Breast epithelium (tissue), 3 donors: ENCODE measurements at regions not wholly inside any gene's neighbourhood (a gene's known extent, or its start where the extent isn't known, plus 50 kb on each side); places are given as distances from the start of the nearest gene placed in this dataset.

ENCODE experiments used
- POLR2A ChIP-seq: fragments of 450-650 bp; IDR thresholded peaks from one replicate; pipeline ENCODE4 v1.6.1; 2016; ENCODE audit warnings: antibody characterized with exemption, mild to moderate bottlenecking, moderate library complexity
- POLR2AphosphoS5 ChIP-seq, 3 donors: sonication (generic); formaldehyde crosslinking; IDR thresholded peaks; one replicate each; pipeline ENCODE4 v1.6.1; 2017; ENCODE audit warnings: antibody characterized with exemption in 3 of 3
- TF ChIP-seq, protein P1 (sequence below), 3 donors: fragments of 450-650 bp; IDR thresholded peaks; one replicate each; pipeline ENCODE4 v1.5.1; 2016 to 2017; ENCODE audit warnings: antibody characterized with exemption in 3 of 3, mild to moderate bottlenecking in 3 of 3, moderate library complexity in 3 of 3

GRCh38 chr2:67131257-67131609, 265.9 kb upstream of the ETAA1 start:
- TF ChIP-seq, protein P1, sequence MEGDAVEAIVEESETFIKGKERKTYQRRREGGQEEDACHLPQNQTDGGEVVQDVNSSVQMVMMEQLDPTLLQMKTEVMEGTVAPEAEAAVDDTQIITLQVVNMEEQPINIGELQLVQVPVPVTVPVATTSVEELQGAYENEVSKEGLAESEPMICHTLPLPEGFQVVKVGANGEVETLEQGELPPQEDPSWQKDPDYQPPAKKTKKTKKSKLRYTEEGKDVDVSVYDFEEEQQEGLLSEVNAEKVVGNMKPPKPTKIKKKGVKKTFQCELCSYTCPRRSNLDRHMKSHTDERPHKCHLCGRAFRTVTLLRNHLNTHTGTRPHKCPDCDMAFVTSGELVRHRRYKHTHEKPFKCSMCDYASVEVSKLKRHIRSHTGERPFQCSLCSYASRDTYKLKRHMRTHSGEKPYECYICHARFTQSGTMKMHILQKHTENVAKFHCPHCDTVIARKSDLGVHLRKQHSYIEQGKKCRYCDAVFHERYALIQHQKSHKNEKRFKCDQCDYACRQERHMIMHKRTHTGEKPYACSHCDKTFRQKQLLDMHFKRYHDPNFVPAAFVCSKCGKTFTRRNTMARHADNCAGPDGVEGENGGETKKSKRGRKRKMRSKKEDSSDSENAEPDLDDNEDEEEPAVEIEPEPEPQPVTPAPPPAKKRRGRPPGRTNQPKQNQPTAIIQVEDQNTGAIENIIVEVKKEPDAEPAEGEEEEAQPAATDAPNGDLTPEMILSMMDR (IDR thresholded peaks at IDR 0.05) = no peak
- no peak for TF ChIP-seq POLR2A
- no peak for TF ChIP-seq POLR2AphosphoS5 (IDR thresholded peaks at IDR 0.05)
